GM23248 (cell line): ENCODE measurements at regions not wholly inside any gene's neighbourhood (a gene's known extent, or its start where the extent isn't known, plus 50 kb on each side); places are given as distances from the start of the nearest gene placed in this dataset.

Experiments used
- EZH2 ChIP-seq: fragments of 200-600 bp; sonication (generic); IDR thresholded peaks from 2 replicates; pipeline ENCODE4 v1.6.1; 2018; ENCODE audit warnings: antibody characterized with exemption, mild to moderate bottlenecking; ENCODE audit not compliant: insufficient read depth, poor library complexity, severe bottlenecking
- EZH2phosphoT487 ChIP-seq: fragments of 200-600 bp; sonication (generic); IDR thresholded peaks from 2 replicates; pipeline ENCODE4 v1.6.1; 2018; ENCODE audit warnings: antibody characterized with exemption, moderate library complexity, mild to moderate bottlenecking, low read depth; ENCODE audit not compliant: insufficient read depth

DNA sequence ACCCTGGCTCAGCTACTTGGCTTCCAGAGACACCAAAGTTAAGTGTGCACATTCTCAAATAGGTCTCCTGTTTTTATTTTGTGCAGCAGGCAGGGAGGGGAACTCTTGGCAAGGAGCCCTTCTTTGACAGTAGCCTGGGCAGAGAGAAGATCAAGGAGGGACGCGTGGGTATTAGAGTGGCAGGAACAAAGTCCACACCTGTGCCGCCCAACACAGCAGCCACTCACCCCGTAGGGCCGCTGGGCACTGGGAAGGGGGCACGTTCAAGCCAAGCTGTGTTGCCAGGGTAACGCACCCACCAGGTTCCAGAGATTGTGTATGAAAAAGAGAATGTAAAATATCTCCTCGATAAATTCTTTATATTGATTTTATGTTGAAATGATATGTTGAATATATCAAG is 229.3 kb upstream of the AGAP1 start:
- TF ChIP-seq EZH2: no peak
- no peak for TF ChIP-seq EZH2phosphoT487
